Right lobe of liver (tissue), 4 donors: ENCODE measurements at regions not wholly inside any gene's neighbourhood (a gene's known extent, or its start where the extent isn't known, plus 50 kb on each side); places are given as distances from the start of the nearest gene placed in this dataset.

Experiments used
- POLR2A ChIP-seq: fragments of 450-650 bp; IDR thresholded peaks from one replicate; pipeline ENCODE4 v1.6.1; 2017; ENCODE audit warnings: antibody characterized with exemption, mild to moderate bottlenecking
- TF ChIP-seq, protein P1 (sequence below), 4 donors: fragments of 200-600 bp in 3 of 4; fragments of 450-650 bp in 1 of 4; IDR thresholded peaks; one replicate each; pipeline versions ENCODE4 v1.5.1 to v1.8.0; 2016 to 2022; ENCODE audit warnings: antibody characterized with exemption in 4 of 4, mild to moderate bottlenecking in 2 of 4
- donor health status: DM: no; HTN: no; CAD: no.
- donor health status: DM: no; HTN: no; CAD: no.
- donor health status: DM: no; HTN: yes; CAD: no.

DNA sequence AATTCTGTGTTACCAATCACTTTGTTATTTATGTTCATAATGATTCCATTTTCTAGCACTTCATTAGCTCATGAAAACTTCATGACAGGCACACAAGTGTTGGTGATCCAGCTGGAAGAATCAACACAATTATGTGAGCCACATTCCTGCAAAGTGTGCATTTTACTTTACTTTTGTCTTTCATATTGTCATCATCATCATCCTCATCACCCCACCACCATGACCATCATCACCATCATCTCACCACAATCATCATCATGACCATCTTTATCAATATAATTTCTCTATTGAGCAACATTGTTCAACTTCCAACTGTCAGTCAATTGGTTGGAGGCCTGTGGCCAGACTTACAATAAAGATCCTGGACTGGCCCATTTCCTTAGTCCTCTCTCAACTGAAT is 159.4 kb upstream of the PRSS16 start:
- TF ChIP-seq, protein P1, sequence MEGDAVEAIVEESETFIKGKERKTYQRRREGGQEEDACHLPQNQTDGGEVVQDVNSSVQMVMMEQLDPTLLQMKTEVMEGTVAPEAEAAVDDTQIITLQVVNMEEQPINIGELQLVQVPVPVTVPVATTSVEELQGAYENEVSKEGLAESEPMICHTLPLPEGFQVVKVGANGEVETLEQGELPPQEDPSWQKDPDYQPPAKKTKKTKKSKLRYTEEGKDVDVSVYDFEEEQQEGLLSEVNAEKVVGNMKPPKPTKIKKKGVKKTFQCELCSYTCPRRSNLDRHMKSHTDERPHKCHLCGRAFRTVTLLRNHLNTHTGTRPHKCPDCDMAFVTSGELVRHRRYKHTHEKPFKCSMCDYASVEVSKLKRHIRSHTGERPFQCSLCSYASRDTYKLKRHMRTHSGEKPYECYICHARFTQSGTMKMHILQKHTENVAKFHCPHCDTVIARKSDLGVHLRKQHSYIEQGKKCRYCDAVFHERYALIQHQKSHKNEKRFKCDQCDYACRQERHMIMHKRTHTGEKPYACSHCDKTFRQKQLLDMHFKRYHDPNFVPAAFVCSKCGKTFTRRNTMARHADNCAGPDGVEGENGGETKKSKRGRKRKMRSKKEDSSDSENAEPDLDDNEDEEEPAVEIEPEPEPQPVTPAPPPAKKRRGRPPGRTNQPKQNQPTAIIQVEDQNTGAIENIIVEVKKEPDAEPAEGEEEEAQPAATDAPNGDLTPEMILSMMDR (IDR thresholded peaks at IDR 0.05), result no peak
- TF ChIP-seq POLR2A, result no peak
